ENCODE measurements at regions not wholly inside any gene's neighbourhood (a gene's known extent, or its start where the extent isn't known, plus 50 kb on each side); places are given as distances from the start of the nearest gene placed in this dataset.

GRCh38 chr3:193815246-193816027, 222.4 kb downstream of the OPA1 start:
- ChIA-PET RAD21 (ENCODE audit: low non-redundant PET in 1 of 2, low total read pairs in 2 of 2, uncharacterized antibody in 2 of 2, unreplicated experiment in 2 of 2) (no interaction called here), POLR2A (no interaction called here), CTCF (no interaction called here)
- no peaks in the 10 kb centered on the region for H3K79me2 ChIP-seq (ENCODE audit: insufficient read depth, low read length)
- no peak overlapping the region for H3K9ac ChIP-seq (ENCODE audit: low read length)
- no peaks in the 10 kb centered on the region for H3K9me3 ChIP-seq (ENCODE audit: control insufficient read depth in 1 of 2, insufficient read depth in 1 of 2, low read depth in 1 of 2, low read length in 2 of 2)
- H3K9me2 ChIP-seq (ENCODE audit: insufficient read depth), result no peaks in the 10 kb centered on the region
- H3K36me3 ChIP-seq (ENCODE audit: control insufficient read depth in 1 of 2, insufficient read depth in 2 of 2, low read length in 2 of 2), result no peaks in the 10 kb centered on the region
- no peak overlapping the region for H3K4me3 ChIP-seq (replicated peaks in 1 of 2; ENCODE audit: low read depth in 1 of 2, low read length in 2 of 2)
- H3K27me3 ChIP-seq (ENCODE audit: insufficient read depth, low read length), result no peaks in the 10 kb centered on the region
- H2AFZ ChIP-seq (ENCODE audit: low read depth, low read length, poor library complexity, severe bottlenecking), result no peak overlapping the region
- TF ChIP-seq SP1 (IDR thresholded peaks at IDR 0.05; ENCODE audit: low read depth) (no peak), EZH2 (IDR thresholded peaks at IDR 0.05) (no peak)
- DNase-seq (ENCODE audit: low read depth, low spot score) (no peak), ATAC-seq (no peak)
- intact Hi-C loops (cut with micrococcal nuclease), result no loop called here
- H3K27ac ChIP-seq (ENCODE audit: low read depth, low read length), result no peak overlapping the region
- BruUV-seq (replicated peaks), result no TSS peak
- H4K20me1 ChIP-seq (ENCODE audit: insufficient read depth), result no peaks in the 10 kb centered on the region
- H3K4me2 ChIP-seq (ENCODE audit: low read length), result no peak overlapping the region
- no peaks in the 10 kb centered on the region for H3K4me1 ChIP-seq (ENCODE audit: control insufficient read depth in 1 of 2, insufficient read depth in 2 of 2, low read length in 2 of 2)

GRCh38 chr3:193816028-193816395, 223.0 kb downstream of the OPA1 start:
- H3K4me2 ChIP-seq (ENCODE audit: low read length), result no peak overlapping the region
- no peak overlapping the region for H3K4me3 ChIP-seq (replicated peaks in 1 of 2; ENCODE audit: low read depth in 1 of 2, low read length in 2 of 2)
- no peak overlapping the region for H2AFZ ChIP-seq (ENCODE audit: low read depth, low read length, poor library complexity, severe bottlenecking)
- no peak overlapping the region for H3K27ac ChIP-seq (ENCODE audit: low read depth, low read length)
- no peak overlapping the region for H3K9ac ChIP-seq (ENCODE audit: low read length)
- TF ChIP-seq ZBTB33 (IDR thresholded peaks at IDR 0.05; ENCODE audit: extremely low read depth, insufficient replicate concordance, low read length) (no peak), ZFX (IDR thresholded peaks at IDR 0.05) (no peak)
- ChIA-PET CTCF (no interaction called here), RAD21 (ENCODE audit: low non-redundant PET in 1 of 2, low total read pairs in 2 of 2, uncharacterized antibody in 2 of 2, unreplicated experiment in 2 of 2) (no interaction called here), POLR2A (no interaction called here)
- H3K4me1 ChIP-seq (ENCODE audit: control insufficient read depth in 1 of 2, insufficient read depth in 2 of 2, low read length in 2 of 2), result no peaks in the 10 kb centered on the region
- no peaks in the 10 kb centered on the region for H3K27me3 ChIP-seq (ENCODE audit: insufficient read depth, low read length)
- no peaks in the 10 kb centered on the region for H3K36me3 ChIP-seq (ENCODE audit: control insufficient read depth in 1 of 2, insufficient read depth in 2 of 2, low read length in 2 of 2)
- no peaks in the 10 kb centered on the region for H3K9me2 ChIP-seq (ENCODE audit: insufficient read depth)
- H4K20me1 ChIP-seq (ENCODE audit: insufficient read depth), result no peaks in the 10 kb centered on the region
- ATAC-seq (no peak), DNase-seq (ENCODE audit: low read depth, low spot score) (no peak)
- no TSS peak for BruUV-seq (replicated peaks)
- intact Hi-C loops (cut with micrococcal nuclease), result no loop called here
- H3K9me3 ChIP-seq (ENCODE audit: control insufficient read depth in 1 of 2, insufficient read depth in 1 of 2, low read depth in 1 of 2, low read length in 2 of 2), result no peaks in the 10 kb centered on the region
- H3K79me2 ChIP-seq (ENCODE audit: insufficient read depth, low read length), result no peaks in the 10 kb centered on the region
